OCI-LY7 (cell line): ENCODE measurements at regions not wholly inside any gene's neighbourhood (a gene's known extent, or its start where the extent isn't known, plus 50 kb on each side); places are given as distances from the start of the nearest gene placed in this dataset.

Experiments used
- BruUV-seq: library from RNA; stranded (reverse); fragments of 400-500 nt; replicated peaks from 2 replicates; lab custom pipeline; 2021; lab: Mats Ljungman, UMichigan
- CTCF ChIA-PET: fragments of 300-600 bp; sonication (Branson Sonifier 250); formaldehyde crosslinking; loops from one replicate; lab custom pipeline; 2022; ENCODE audit warnings: antibody characterized with exemption; ENCODE audit not compliant: unreplicated experiment; lab: Charles Lee
- POLR2A ChIA-PET: fragments of 300-600 bp; sonication (Branson Sonifier 250); formaldehyde crosslinking; loops from one replicate; lab custom pipeline; 2022; ENCODE audit warnings: antibody characterized with exemption; lab: Charles Lee
- DNase-seq: peaks from one replicate; pipeline ENCODE4 v3.0.0-alpha.2; 2015; ENCODE audit warnings: low spot score
- H2AFZ ChIP-seq: fragments of 200-600 bp; sonication (generic), shearing (Covaris generic); 2 replicates; pipeline ENCODE4 v1.6.1; 2014; ENCODE audit warnings: mild to moderate bottlenecking, antibody characterized with exemption, low read length, moderate library complexity
- H3K27ac ChIP-seq: fragments of 200-600 bp; sonication (generic); 2 replicates; pipeline ENCODE4 v1.5.1; 2014; ENCODE audit warnings: mixed run types, low read depth, mild to moderate bottlenecking, moderate library complexity, low read length, inconsistent platforms; ENCODE audit not compliant: poor library complexity, severe bottlenecking
- H3K36me3 ChIP-seq: fragments of 200-600 bp; sonication (generic); 2 replicates; pipeline ENCODE4 v1.6.1; 2014; ENCODE audit warnings: mild to moderate bottlenecking, antibody characterized with exemption, low read length, moderate library complexity, mixed read lengths; ENCODE audit not compliant: insufficient read depth
- H3K4me1 ChIP-seq: fragments of 200-600 bp; sonication (generic); 2 replicates; pipeline ENCODE4 v1.5.1; 2014; ENCODE audit warnings: mild to moderate bottlenecking, low read length; ENCODE audit not compliant: insufficient read depth, poor library complexity, severe bottlenecking
- H3K4me2 ChIP-seq: fragments of 200-600 bp; sonication (generic); 2 replicates; pipeline ENCODE4 v1.6.1; 2014; ENCODE audit warnings: mild to moderate bottlenecking, low read length
- H3K4me3 ChIP-seq: fragments of 200-600 bp; sonication (generic); 2 replicates; pipeline ENCODE4 v1.5.1; 2014; ENCODE audit warnings: mild to moderate bottlenecking, low read depth, low read length; ENCODE audit not compliant: poor library complexity, severe bottlenecking
- H3K79me2 ChIP-seq: fragments of 200-600 bp; sonication (generic); 2 replicates; pipeline ENCODE4 v1.6.1; 2016; ENCODE audit warnings: low read depth, mild to moderate bottlenecking, low read length, moderate library complexity, mixed read lengths; ENCODE audit not compliant: insufficient read depth
- H3K9me2 ChIP-seq: fragments of 200-600 bp; sonication (generic); 2 replicates; pipeline ENCODE4 v1.6.1; 2016; ENCODE audit warnings: mild to moderate bottlenecking, low read length, mixed read lengths; ENCODE audit not compliant: insufficient read depth
- H3K9me3 ChIP-seq: fragments of 200-600 bp; sonication (generic); 2 replicates; pipeline ENCODE4 v1.6.1; 2014; ENCODE audit warnings: mild to moderate bottlenecking, mixed run types, low read length, mixed read lengths
- H4K20me1 ChIP-seq: fragments of 200-600 bp; sonication (generic); 2 replicates; pipeline ENCODE4 v1.6.1; 2014; ENCODE audit warnings: mild to moderate bottlenecking, antibody characterized with exemption, low read length, moderate library complexity, mixed read lengths; ENCODE audit not compliant: insufficient read depth
- EZH2phosphoT487 ChIP-seq: fragments of 200-600 bp; sonication (generic); IDR thresholded peaks from 2 replicates; pipeline ENCODE4 v1.6.1; 2018; ENCODE audit warnings: low read depth, borderline replicate concordance, mild to moderate bottlenecking, mixed run types, antibody characterized with exemption, low read length, moderate library complexity, mixed read lengths
- intact Hi-C: fragments of 100-400 bp; cut with micrococcal nuclease; formaldehyde crosslinking; loops from one replicate; pipeline ENCODE4 v1.10.0; 2022; ENCODE audit not compliant: unreplicated experiment
- TF ChIP-seq, protein P1 (sequence below): fragments of 200-600 bp; sonication (generic); conservative IDR thresholded peaks from 2 replicates; pipeline ENCODE4 v1.5.1; 2014; ENCODE audit warnings: mild to moderate bottlenecking, antibody characterized with exemption, low read length, moderate library complexity, mixed read lengths

DNA sequence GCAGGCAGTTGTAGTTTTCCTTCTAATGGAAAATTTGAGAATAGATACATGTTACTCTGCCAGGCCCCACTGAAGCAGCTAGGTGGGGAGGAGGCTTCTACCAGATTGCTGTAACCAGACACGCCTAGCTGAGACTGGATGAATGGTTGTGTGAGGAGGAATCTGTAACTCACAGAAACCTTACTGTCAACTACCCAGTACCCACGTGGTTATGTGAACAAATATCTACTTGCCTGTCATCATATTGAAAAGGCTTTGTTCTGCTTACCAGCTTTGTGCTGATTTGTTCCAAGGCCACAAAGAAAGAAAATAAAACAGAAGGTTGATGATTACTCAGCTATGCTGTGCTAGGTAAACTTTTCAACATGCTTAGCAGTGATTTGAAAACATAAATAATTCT is 167.2 kb downstream of the CAPZA3 start:
- Histone ChIP-seq H3K4me2 (no peak overlapping the region), H3K36me3 (no peaks in the 10 kb centered on the region), H3K27ac (no peak overlapping the region), H3K4me3 (no peak overlapping the region), H2AFZ (no peak overlapping the region), H3K4me1 (no peaks in the 10 kb centered on the region), H3K79me2 (no peaks in the 10 kb centered on the region), H3K9me3 (no peaks in the 10 kb centered on the region), H3K9me2 (no peaks in the 10 kb centered on the region), H4K20me1 (no peaks in the 10 kb centered on the region)
- DNase-seq = no peak
- ChIA-PET CTCF (no interaction called here), POLR2A (interaction anchor here (0.8 kb wide), 1 partner anchor 12 kb away, joined by 3 read pairs; no protein-coding TSS in a partner anchor)
- TF ChIP-seq EZH2phosphoT487 = no peak
- TF ChIP-seq, protein P1, sequence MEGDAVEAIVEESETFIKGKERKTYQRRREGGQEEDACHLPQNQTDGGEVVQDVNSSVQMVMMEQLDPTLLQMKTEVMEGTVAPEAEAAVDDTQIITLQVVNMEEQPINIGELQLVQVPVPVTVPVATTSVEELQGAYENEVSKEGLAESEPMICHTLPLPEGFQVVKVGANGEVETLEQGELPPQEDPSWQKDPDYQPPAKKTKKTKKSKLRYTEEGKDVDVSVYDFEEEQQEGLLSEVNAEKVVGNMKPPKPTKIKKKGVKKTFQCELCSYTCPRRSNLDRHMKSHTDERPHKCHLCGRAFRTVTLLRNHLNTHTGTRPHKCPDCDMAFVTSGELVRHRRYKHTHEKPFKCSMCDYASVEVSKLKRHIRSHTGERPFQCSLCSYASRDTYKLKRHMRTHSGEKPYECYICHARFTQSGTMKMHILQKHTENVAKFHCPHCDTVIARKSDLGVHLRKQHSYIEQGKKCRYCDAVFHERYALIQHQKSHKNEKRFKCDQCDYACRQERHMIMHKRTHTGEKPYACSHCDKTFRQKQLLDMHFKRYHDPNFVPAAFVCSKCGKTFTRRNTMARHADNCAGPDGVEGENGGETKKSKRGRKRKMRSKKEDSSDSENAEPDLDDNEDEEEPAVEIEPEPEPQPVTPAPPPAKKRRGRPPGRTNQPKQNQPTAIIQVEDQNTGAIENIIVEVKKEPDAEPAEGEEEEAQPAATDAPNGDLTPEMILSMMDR = no peak
- intact Hi-C loops = no loop called here
- no TSS peak for BruUV-seq

DNA sequence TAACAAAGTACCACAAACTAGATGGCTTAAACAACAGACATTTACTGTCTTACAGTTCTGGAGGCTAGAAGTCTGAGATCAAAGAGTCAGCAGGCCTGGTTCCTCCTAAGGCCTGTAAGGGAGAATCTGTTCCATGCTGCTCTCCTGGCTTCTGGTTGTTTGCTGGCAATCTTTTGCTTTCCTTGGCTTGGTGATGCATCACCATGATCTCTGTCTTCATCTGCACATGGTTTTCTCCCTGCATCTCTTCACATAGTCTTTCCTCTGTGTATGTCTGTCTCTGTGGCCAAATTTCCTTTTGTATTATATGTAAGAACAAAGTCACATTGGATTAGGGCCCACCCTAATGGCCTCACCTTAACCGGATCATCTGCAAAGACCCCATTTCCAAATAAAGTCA is 168.5 kb downstream of the CAPZA3 start:
- intact Hi-C loops = no loop called here
- no peaks in the 10 kb centered on the region for H3K9me2 ChIP-seq

DNA sequence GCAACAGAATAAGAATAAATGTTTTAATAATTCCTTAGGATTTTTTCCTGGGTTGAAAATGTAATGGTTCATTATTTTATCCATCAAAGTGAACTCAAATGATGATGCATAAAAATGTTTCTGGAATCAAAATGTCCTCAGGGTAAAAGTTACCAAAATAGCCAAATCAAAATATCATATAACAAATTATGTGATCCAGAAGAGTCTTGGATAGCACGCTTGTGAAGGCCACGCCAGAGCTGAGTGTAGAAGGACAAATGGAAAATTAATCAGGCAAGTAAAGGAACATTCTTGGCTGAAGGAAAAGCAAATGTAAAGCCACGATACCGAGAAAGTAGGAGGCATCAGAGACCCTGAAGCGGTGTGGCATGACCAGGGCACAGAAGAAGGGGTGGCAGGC is 169.2 kb downstream of the CAPZA3 start:
- ChIA-PET CTCF (no interaction called here), POLR2A (no interaction called here)
- Histone ChIP-seq H3K36me3 (no peaks in the 10 kb centered on the region), H3K4me3 (no peak overlapping the region), H3K4me2 (no peak overlapping the region), H4K20me1 (no peaks in the 10 kb centered on the region), H3K9me2 (no peaks in the 10 kb centered on the region), H2AFZ (no peak overlapping the region), H3K4me1 (no peaks in the 10 kb centered on the region), H3K79me2 (no peaks in the 10 kb centered on the region), H3K9me3 (0 out of 2 replicates have a peak, but pooled peaks cover 3% of the 10 kb centered on the region), H3K27ac (no peak overlapping the region)
- BruUV-seq = no TSS peak
- DNase-seq = no peak
- intact Hi-C loops = no loop called here
- TF ChIP-seq, protein P1 = no peak
- TF ChIP-seq EZH2phosphoT487 = no peak

More for the DNA sequence above, 168.5 kb downstream of the CAPZA3 start:
- H3K79me2 ChIP-seq = no peaks in the 10 kb centered on the region
- no peak overlapping the region for H3K4me2 ChIP-seq
- 0 out of 2 replicates have a peak, but pooled peaks cover under 1% of the 10 kb centered on the region for H3K9me3 ChIP-seq
- H3K36me3 ChIP-seq = no peaks in the 10 kb centered on the region
- H3K4me1 ChIP-seq = no peaks in the 10 kb centered on the region
- ChIA-PET POLR2A (no interaction called here), CTCF (no interaction called here)
- no peak overlapping the region for H3K4me3 ChIP-seq
- H4K20me1 ChIP-seq = no peaks in the 10 kb centered on the region
- H2AFZ ChIP-seq = no peak overlapping the region
- no TSS peak for BruUV-seq
- no peak for DNase-seq
- H3K27ac ChIP-seq = no peak overlapping the region
- TF ChIP-seq, protein P1 = no peak
- no peak for TF ChIP-seq EZH2phosphoT487
